Smooth muscle cell (in vitro differentiated cells): ENCODE measurements at regions not wholly inside any gene's neighbourhood (a gene's known extent, or its start where the extent isn't known, plus 50 kb on each side); places are given as distances from the start of the nearest gene placed in this dataset.
A peak's percentile ranks its signal among the peaks of the same experiment; 100 is the strongest.

ENCODE experiments used
- DNase-seq: peaks from one replicate; lab custom pipeline; 2025; ENCODE audit not compliant: unreplicated experiment; lab: John Stamatoyannopoulos, UW
- H2AFZ ChIP-seq: fragments of 200-600 bp; sonication (generic); 2 replicates; pipeline ENCODE4 v1.6.0; 2016; ENCODE audit warnings: antibody characterized with exemption, low read depth, mild to moderate bottlenecking
- H3F3A ChIP-seq: fragments of 200-600 bp; sonication (generic); 2 replicates; pipeline ENCODE4 v1.6.0; 2017; ENCODE audit warnings: antibody characterized with exemption, low read depth
- H3K27ac ChIP-seq: fragments of 200-600 bp; sonication (generic); 2 replicates; pipeline ENCODE4 v1.5.1; 2016; ENCODE audit warnings: low read depth, mild to moderate bottlenecking
- H3K27me3 ChIP-seq: fragments of 200-600 bp; sonication (generic); 2 replicates; pipeline ENCODE4 v1.6.1; 2016; ENCODE audit warnings: low read depth, mild to moderate bottlenecking
- H3K36me3 ChIP-seq: fragments of 200-600 bp; sonication (generic); 2 replicates; pipeline ENCODE4 v1.5.1; 2016; ENCODE audit warnings: low read depth
- H3K4me1 ChIP-seq: fragments of 200-600 bp; sonication (generic); 2 replicates; pipeline ENCODE4 v1.5.1; 2016; ENCODE audit warnings: low read depth
- H3K4me2 ChIP-seq: fragments of 200-600 bp; sonication (generic); 2 replicates; pipeline ENCODE4 v1.6.0; 2016; ENCODE audit warnings: mild to moderate bottlenecking
- H3K4me3 ChIP-seq: fragments of 200-600 bp; sonication (generic); 2 replicates; pipeline ENCODE4 v1.5.1; 2016; ENCODE audit warnings: mild to moderate bottlenecking
- H3K79me2 ChIP-seq: fragments of 200-600 bp; sonication (generic); 2 replicates; pipeline ENCODE4 v1.6.0; 2016; ENCODE audit warnings: low read depth, mild to moderate bottlenecking
- H3K9ac ChIP-seq: fragments of 200-600 bp; sonication (generic); 2 replicates; pipeline ENCODE4 v1.6.0; 2016; ENCODE audit warnings: low read depth
- H3K9me3 ChIP-seq: fragments of 200-600 bp; sonication (generic); replicated peaks from 2 replicates; pipeline ENCODE4 v1.5.1; 2016; ENCODE audit warnings: low read depth
- H4K20me1 ChIP-seq: fragments of 200-600 bp; sonication (generic); 2 replicates; pipeline ENCODE4 v1.6.0; 2016; ENCODE audit warnings: low read depth
- WGBS: methylation state at CpG from one replicate; pipeline ENCODE4 v1.1.7; 2016; ENCODE audit warnings: low lambda C conversion rate; 5-methylcytosine and 5-hydroxymethylcytosine counted together
- TF ChIP-seq, protein P1 (sequence below): fragments of 200-600 bp; sonication (generic); IDR thresholded peaks from 2 replicates; pipeline ENCODE4 v1.5.1; 2017; ENCODE audit warnings: borderline replicate concordance, mild to moderate bottlenecking, antibody characterized with exemption; ENCODE audit not compliant: insufficient read depth, poor library complexity, severe bottlenecking

DNA sequence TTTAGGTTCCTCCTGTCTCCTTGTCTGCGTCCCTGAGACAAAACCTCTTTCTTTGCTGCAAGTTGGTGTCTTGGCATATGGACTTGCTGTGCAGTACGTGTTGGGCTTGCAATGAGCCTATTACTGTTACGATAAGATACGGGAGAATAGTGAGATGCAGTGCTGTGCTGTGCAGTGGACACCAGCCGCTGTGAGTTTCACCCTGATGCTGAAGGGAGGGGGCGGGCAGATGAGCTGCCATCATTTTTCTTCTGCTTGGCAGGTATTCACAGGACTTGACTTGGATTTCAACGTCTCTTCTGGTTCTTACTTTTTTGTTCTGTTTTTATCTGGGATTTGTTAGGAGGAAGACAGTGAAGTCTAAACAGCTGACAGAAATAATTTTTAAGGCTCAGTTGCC, 257.1 kb upstream of the PITRM1 start:
- Histone ChIP-seq H3K27ac (no peak overlapping the region), H3K36me3 (no peaks in the 10 kb centered on the region), H3K9ac (no peak overlapping the region), H3F3A (no peaks in the 10 kb centered on the region), H2AFZ (no peak overlapping the region), H3K79me2 (no peaks in the 10 kb centered on the region), H3K9me3 (no peaks in the 10 kb centered on the region), H4K20me1 (no peaks in the 10 kb centered on the region), H3K4me1 (no peaks in the 10 kb centered on the region), H3K4me2 (no peak overlapping the region), H3K4me3 (no peak overlapping the region), H3K27me3 (no peaks in the 10 kb centered on the region)
- TF ChIP-seq, protein P1, sequence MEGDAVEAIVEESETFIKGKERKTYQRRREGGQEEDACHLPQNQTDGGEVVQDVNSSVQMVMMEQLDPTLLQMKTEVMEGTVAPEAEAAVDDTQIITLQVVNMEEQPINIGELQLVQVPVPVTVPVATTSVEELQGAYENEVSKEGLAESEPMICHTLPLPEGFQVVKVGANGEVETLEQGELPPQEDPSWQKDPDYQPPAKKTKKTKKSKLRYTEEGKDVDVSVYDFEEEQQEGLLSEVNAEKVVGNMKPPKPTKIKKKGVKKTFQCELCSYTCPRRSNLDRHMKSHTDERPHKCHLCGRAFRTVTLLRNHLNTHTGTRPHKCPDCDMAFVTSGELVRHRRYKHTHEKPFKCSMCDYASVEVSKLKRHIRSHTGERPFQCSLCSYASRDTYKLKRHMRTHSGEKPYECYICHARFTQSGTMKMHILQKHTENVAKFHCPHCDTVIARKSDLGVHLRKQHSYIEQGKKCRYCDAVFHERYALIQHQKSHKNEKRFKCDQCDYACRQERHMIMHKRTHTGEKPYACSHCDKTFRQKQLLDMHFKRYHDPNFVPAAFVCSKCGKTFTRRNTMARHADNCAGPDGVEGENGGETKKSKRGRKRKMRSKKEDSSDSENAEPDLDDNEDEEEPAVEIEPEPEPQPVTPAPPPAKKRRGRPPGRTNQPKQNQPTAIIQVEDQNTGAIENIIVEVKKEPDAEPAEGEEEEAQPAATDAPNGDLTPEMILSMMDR: no peak
- WGBS: 71% methylated on average over 7 of the region's 7 CpGs
- no peak for DNase-seq

DNA sequence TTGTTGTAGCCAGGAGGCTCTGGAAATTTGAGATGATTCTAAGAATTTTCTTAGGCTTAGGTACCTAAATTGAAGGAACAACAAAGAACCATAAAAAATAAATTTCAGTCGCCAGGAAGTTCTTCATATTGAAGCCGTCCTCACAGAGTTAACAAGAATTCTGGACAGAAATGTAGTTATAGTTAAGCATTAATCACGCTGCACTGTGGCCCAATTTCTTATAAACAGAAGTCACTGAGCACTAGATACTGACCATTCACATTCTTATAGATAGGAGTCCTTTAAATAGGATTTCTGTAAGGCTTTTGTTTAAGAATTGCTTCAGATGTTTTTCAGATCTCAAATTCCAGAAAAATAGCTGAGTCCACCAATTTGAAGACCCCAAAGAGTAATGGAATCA, 256.2 kb upstream of the PITRM1 start:
- Histone ChIP-seq H3K9ac (no peak overlapping the region), H4K20me1 (no peaks in the 10 kb centered on the region), H3K36me3 (no peaks in the 10 kb centered on the region), H3K79me2 (no peaks in the 10 kb centered on the region), H3K4me3 (no peak overlapping the region), H3K27ac (no peak overlapping the region), H3K27me3 (no peaks in the 10 kb centered on the region), H2AFZ (no peak overlapping the region), H3K4me2 (no peak overlapping the region), H3F3A (no peaks in the 10 kb centered on the region), H3K4me1 (no peaks in the 10 kb centered on the region), H3K9me3 (no peaks in the 10 kb centered on the region)
- 71% methylated on average over 3 of the region's 3 CpGs for WGBS
- no peak for DNase-seq
- TF ChIP-seq, protein P1: no peak

DNA sequence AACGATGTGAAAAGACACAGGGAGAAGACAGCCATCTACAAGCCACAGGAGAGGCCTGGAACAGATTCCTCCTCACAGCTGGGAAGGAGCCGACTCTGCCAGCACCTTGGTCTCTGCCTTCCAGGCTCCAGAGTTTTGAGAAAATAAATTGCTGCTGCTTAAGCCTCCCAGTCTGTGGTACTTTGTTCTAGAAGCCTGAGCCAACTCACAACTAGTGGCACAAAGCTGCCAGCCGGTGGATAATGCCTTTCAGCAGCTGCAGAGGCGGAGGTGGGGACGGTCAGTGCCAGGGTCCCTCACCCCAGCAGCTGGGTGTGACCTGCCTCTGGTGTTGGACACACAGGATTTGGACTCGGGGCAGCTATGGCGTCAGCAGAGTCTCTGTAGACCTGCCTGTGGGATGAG, 255.4 kb upstream of the PITRM1 start:
- Histone ChIP-seq H3K9ac (no peak overlapping the region), H3K27ac (no peak overlapping the region), H3K4me1 (no peaks in the 10 kb centered on the region), H3F3A (no peaks in the 10 kb centered on the region), H3K9me3 (no peaks in the 10 kb centered on the region), H3K36me3 (no peaks in the 10 kb centered on the region), H3K27me3 (no peaks in the 10 kb centered on the region), H4K20me1 (no peaks in the 10 kb centered on the region), H2AFZ (peak overlapping the region; percentile 31), H3K4me2 (no peak overlapping the region), H3K4me3 (no peak overlapping the region), H3K79me2 (no peaks in the 10 kb centered on the region)
- WGBS: 89% methylated on average over 7 of the region's 7 CpGs
- TF ChIP-seq, protein P1: no peak
- no peak for DNase-seq

DNA sequence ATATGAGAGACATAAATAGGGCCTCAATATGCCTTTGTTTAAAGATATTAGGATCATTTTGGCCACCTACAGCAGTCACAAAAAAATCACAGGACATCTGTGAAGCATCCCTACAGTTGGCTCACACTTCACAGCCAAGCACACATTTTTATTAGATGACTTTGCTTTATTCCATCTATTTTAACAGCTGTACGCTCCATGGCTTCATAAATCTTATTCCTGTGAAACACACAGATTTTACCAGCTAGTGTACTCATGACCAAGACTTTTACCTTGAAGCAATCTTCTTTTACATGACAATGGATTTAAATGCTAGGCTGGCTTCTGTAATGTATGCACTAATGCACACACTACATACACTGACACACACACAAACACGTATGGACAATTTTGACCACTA, 254.8 kb upstream of the PITRM1 start:
- no peaks in the 10 kb centered on the region for H3K27me3 ChIP-seq
- no peaks in the 10 kb centered on the region for H4K20me1 ChIP-seq
- H3K4me2 ChIP-seq: no peak overlapping the region
- H3K4me3 ChIP-seq: no peak overlapping the region
- H3K9me3 ChIP-seq: no peaks in the 10 kb centered on the region
- H3K36me3 ChIP-seq: no peaks in the 10 kb centered on the region
- no peaks in the 10 kb centered on the region for H3K4me1 ChIP-seq
- H3K9ac ChIP-seq: no peak overlapping the region
- peak overlapping the region; percentile 31 for H2AFZ ChIP-seq
- TF ChIP-seq, protein P1: no peak
- H3F3A ChIP-seq: no peaks in the 10 kb centered on the region
- no peaks in the 10 kb centered on the region for H3K79me2 ChIP-seq
- H3K27ac ChIP-seq: no peak overlapping the region
- WGBS: 84% methylated on average over 2 of the region's 2 CpGs
- no peak for DNase-seq
